Bronchial epithelial cell (primary cell): ENCODE measurements at regions not wholly inside any gene's neighbourhood (a gene's known extent, or its start where the extent isn't known, plus 50 kb on each side); places are given as distances from the start of the nearest gene placed in this dataset.

Source experiments
- DNase-seq: peaks from one replicate; pipeline ENCODE4 v3.0.0-alpha.2; 2010; ENCODE audit warnings: low read depth
- FAIRE-seq: peaks from 2 replicates; lab custom pipeline; 2011; peaks lifted over from hg19 to GRCh38; lab: Jason Lieb, UNC
- H3K27me3 ChIP-seq: 2 replicates; pipeline ENCODE4 v1.5.1; 2011; ENCODE audit warnings: low read length; ENCODE audit not compliant: control insufficient read depth, insufficient read depth
- H3K36me3 ChIP-seq: 2 replicates; pipeline ENCODE4 v1.5.1; 2011; ENCODE audit warnings: low read length; ENCODE audit not compliant: control insufficient read depth, insufficient read depth
- H3K4me3 ChIP-seq: 2 replicates; pipeline ENCODE4 v1.5.1; 2011; ENCODE audit warnings: mild to moderate bottlenecking, low read depth, low read length, control low read depth
- TF ChIP-seq, protein P1 (sequence below): IDR thresholded peaks from 2 replicates; pipeline ENCODE4 v1.5.1; 2011; ENCODE audit warnings: mild to moderate bottlenecking, moderate library complexity, low read length, control low read depth, inconsistent platforms; ENCODE audit not compliant: insufficient read depth, severe bottlenecking

DNA sequence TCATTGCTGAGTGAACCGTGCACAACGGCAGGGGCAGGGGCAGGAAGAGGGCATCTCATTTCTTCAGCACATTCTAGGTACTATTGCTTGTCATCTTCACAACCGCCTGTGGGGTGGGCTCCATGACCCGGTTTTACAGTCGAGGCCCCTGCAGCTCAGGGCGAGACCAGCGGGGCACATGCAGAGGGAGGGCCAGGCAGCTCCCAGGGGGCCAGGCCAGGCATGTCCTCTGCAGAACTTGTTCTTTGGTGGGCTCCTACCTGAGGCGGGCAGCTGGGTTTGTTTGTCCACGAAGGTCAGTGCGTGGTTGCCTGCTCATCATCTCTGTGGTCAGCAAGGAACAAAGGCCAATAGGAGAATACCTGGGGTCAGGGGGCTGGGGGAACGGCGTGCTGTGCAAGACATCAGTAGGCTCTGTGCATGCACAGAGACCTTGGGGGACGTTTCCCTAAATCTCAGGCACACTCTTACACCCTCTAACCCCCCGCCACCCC lies 75.1 kb upstream of the LEP start:
- DNase-seq = no peak
- no peak for FAIRE-seq
- H3K27me3 ChIP-seq = peaks cover 18% of the 10 kb centered on the region
- no peak overlapping the region for H3K4me3 ChIP-seq
- TF ChIP-seq, protein P1, sequence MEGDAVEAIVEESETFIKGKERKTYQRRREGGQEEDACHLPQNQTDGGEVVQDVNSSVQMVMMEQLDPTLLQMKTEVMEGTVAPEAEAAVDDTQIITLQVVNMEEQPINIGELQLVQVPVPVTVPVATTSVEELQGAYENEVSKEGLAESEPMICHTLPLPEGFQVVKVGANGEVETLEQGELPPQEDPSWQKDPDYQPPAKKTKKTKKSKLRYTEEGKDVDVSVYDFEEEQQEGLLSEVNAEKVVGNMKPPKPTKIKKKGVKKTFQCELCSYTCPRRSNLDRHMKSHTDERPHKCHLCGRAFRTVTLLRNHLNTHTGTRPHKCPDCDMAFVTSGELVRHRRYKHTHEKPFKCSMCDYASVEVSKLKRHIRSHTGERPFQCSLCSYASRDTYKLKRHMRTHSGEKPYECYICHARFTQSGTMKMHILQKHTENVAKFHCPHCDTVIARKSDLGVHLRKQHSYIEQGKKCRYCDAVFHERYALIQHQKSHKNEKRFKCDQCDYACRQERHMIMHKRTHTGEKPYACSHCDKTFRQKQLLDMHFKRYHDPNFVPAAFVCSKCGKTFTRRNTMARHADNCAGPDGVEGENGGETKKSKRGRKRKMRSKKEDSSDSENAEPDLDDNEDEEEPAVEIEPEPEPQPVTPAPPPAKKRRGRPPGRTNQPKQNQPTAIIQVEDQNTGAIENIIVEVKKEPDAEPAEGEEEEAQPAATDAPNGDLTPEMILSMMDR = no peak
- H3K36me3 ChIP-seq = no peaks in the 10 kb centered on the region

DNA sequence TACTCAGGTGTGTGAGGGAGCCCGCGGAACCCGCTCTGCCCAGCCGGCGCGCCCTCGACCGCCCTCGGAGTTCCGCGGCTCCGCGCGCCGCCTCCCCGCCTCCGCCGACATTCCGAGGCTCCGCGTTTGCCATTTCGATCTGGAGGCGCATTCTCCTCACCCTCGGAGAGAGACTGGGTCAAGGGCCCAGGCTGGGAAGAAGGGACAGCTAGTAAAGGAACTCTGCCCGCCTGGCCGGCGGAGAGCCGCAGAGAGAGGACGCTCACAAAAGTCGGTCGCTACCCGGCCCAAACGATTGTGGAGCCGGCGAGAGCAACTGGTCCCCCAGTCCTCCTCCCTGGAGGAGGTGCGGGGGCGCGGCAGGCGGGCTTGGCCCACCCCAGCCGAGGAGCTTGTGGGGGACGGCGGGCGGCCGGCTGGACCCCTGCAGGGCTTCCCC lies 74.5 kb upstream of the LEP start:
- Histone ChIP-seq H3K27me3 (peaks cover 19% of the 10 kb centered on the region), H3K36me3 (no peaks in the 10 kb centered on the region), H3K4me3 (peak overlapping the region; percentile 33)
- DNase-seq (no peak), FAIRE-seq (no peak)
- TF ChIP-seq, protein P1 = no peak

DNA sequence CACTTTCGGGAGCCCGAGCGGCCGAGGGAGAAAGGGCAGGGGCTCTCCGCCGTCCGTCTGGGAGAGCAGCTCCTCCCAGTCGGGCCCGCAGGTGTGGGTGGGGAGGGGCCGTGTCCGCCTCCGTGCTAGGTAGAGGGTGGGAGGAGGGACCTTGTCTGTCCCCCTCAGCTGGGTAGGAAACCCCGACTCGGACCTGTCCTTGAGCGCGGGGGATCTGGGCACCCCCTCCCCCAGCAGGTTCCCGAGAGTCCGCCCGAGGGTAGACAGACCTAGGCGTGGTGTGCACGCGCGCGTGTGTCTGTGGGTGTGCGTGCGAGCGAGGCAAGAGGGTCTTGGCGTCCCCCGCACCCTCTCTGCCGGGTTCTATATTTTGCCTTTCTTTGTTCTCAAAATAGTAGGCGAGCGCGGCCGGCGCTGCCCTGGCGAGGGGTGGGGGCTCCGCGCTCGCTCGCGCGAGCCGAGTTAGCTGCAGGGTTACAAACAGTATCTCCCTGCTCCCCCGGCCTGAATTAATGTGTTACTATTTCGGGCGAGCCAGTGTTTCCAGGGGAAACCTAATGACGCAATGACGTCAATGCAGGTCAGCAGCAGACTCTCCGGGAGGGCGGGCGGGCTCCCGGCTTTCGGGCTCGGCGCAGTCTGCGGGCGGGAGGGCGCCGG lies 73.9 kb upstream of the LEP start:
- Histone ChIP-seq H3K27me3 (peaks cover 22% of the 10 kb centered on the region), H3K36me3 (no peaks in the 10 kb centered on the region), H3K4me3 (peak overlapping the region; percentile 33)
- FAIRE-seq = no peak
- TF ChIP-seq, protein P1 = no peak
- peak; percentile 54 for DNase-seq

DNA sequence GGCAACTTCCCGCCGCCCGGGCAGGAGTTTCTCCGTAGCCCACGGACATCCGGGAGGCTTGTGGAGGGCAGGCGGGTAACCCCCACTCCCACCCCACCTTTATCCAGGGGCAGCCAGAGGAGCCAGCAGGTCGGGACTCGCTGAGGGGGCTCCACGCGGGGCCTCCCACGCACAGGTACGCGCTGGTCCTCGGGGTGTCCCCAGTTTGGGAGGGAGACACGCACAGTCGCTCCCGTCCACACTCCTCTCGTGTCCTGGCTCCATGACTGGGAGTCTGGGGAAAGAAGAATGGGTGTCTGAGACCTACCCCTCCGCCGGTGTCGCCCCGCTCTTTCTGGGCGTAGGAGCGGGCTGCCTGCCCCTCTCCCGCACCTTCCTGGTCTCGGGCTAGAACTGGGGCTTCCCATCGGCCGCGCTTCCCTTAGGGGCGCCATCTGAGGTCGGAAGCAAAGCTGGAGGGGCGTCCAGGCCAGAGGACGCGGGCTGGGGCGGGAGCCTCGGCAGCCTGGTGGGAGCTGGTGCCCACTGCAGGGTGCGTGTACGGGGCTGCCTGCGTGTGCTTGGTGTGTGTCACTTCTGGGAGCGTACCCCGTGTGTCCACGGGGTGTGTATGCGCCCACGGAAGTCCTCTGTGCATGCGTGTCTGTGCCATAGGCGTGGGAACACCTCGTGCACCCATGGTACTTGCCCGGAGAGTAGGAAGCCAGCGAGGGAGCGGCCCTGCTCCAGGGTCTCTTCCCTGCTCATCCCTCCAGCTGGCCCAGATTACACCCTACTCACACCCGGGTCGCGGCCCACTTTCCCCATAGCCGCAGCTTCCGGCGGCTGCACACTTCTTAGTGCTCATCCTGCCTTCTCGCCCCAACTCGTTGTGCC lies 73.0 kb upstream of the LEP start:
- H3K36me3 ChIP-seq = no peaks in the 10 kb centered on the region
- TF ChIP-seq, protein P1 = no peak
- no peak for DNase-seq

DNA sequence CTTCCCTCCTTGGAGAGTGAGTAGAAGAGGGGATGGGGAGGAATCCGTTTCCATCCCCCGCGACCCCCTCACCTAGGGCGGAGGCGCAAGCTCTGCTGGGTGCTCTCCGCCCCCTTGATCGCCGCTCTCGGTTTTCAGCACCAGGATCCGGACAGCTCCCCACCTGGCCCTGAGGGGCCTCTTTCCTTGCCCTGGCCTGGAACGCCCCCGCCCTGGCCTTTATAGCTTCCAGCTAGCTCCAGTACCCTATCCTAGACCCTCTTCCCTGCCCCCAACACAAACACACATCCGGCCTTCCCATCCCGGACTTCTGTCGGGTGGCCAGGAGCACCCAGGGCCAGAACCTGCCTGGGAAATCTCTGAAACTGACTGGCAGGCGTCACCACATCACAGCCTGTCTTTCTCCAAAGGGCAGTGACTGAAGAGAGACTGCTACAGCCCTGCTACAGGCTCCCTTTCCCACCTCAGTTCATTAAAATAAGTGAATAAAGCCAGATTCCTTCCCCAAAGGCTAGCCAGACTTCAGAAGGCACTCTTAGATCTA lies 72.3 kb upstream of the LEP start:
- TF ChIP-seq, protein P1 = no peak
- Histone ChIP-seq H3K36me3 (no peaks in the 10 kb centered on the region), H3K4me3 (no peak overlapping the region), H3K27me3 (peaks cover 22% of the 10 kb centered on the region)
- DNase-seq (no peak), FAIRE-seq (no peak)

More for the DNA sequence above, 73.0 kb upstream of the LEP start:
- H3K4me3 ChIP-seq = no peak overlapping the region
- H3K27me3 ChIP-seq = peaks cover 22% of the 10 kb centered on the region
- no peak for FAIRE-seq
